T47D (cell line): ENCODE measurements at regions not wholly inside any gene's neighbourhood (a gene's known extent, or its start where the extent isn't known, plus 50 kb on each side); places are given as distances from the start of the nearest gene placed in this dataset.
A peak's percentile ranks its signal among the peaks of the same experiment; 100 is the strongest.

ENCODE experiments used
- DNase-seq, 2 experiments: peaks; one replicate each; pipeline versions ENCODE4 v3.0.0 to v3.0.0-alpha.2; 2011 to 2012; ENCODE audit warnings: low read depth in 1 of 2, low spot score in 1 of 2
- JUND ChIP-seq: IDR thresholded peaks from 2 replicates; pipeline ENCODE4 v1.6.1; 2012; ENCODE audit warnings: low read depth
- in situ Hi-C: cut with HindIII; loops from 2 replicates; pipeline ENCODE4 v1.10.0; 2016; ENCODE audit warnings: low sequenced_read_pairs, low pct_unique_long_range_greater_than_20kb

DNA sequence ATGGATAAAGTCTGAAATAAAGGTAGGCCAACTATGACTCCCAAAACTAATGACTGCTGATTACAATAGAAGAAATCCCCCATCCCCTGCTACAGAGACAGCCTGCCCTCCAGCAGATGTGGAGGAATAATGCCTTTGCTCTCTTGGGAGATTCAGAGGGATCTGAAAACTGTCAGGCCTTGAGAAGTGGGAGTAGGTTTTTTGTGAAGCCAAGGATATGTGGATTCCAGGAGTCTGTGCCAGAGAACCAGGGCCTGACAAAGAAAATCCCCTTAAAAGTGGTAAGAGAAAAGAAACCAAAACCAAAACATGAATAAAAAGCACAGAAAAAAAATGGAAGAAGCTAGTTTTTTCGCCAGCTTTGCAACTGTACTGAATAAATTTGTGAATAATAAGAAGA, 397.6 kb downstream of the ZNF521 start:
- no peak for TF ChIP-seq JUND
- in situ Hi-C loops, result no loop called here
- DNase-seq, result no peak

DNA sequence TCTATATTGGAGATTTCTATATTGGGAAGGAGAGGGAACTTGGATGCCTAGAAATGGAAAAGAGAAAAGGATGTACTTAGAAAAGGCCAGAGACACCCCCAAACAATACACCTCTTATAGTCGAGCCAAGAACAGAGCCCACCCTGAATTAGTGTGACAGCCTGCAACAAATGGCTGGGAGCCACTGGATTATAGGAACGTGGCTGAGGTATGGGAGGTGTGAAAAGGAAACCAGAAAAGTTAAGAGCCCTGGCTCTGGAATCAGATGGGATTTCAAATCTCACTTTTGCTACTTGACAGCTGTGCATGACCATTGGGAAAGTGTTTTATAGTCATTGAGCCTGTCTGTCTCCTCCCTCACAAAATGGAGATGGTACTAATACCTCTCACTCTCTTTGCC, 394.0 kb downstream of the ZNF521 start:
- no peak for DNase-seq
- no peak for TF ChIP-seq JUND
- in situ Hi-C loops, result no loop called here

DNA sequence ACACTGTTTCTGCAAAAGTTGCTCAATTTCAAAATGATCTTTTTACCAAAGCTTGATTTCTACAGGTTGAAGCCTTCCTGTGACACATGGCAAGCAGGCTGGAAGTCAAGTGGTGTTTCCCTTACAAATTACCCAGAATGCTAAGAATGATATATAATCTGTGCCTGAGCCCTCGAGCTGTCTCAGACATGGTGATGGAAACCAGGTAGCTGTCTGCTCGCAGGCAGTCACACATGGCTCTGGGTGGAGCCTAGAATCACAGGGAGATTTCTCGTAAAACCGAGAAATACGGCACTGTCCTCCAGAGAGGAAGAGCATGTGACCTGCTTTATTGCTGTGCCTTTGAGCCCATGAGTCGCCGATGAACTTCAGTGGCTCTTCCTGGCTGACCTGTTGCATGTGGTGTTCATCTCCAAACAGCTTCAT, 392.9 kb downstream of the ZNF521 start:
- no peak for DNase-seq
- no peak for TF ChIP-seq JUND
- in situ Hi-C loops, result no loop called here

DNA sequence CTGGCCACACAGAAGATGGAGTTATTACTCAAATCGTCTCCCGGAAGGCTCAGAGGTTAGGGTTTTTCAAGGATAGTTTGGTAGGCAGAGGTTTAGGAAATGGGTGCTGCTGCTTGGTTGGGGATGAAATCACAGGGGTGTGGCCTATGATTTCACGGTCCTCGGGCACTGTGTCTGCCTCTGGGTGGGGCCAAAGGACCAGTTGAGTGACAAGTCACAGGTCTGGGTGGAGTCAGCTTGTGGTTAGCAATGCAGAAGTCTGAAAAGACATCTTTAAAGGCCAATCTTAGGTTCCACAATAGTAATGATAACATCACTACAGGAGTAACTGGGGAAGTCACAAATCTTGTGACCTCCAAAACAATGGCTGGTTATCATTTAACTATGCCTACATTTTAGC, 387.8 kb downstream of the ZNF521 start:
- TF ChIP-seq JUND, result no peak
- in situ Hi-C loops, result no loop called here
- peak in 1 of 2 experiments; percentile 33 for DNase-seq

DNA sequence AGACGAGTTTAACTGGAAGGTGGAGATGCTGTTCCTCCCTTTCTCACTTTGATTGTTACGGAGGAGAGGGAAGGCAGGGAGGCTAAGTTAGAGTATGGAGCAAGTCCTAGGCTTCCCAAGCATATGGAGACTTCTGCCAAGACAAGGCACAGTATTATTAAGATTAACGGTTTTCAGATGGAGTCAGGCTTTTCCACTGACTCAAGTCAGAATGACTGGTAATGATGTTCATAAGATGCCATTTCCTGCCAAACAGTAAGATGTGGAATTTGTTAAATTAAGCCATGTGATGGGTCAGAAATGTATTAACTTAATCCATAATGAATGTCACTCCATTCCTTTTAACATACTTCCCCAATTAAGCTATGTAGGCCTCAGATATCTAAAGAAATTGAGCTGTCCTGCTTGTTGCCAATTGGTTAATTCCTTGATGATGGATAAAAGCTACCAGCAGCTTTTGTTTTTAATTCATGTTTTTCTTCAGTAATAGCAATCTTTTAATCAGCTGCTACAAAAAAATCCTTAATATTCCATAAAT, 383.7 kb downstream of the ZNF521 start:
- no peak for DNase-seq
- no peak for TF ChIP-seq JUND
- in situ Hi-C loops, result no loop called here

DNA sequence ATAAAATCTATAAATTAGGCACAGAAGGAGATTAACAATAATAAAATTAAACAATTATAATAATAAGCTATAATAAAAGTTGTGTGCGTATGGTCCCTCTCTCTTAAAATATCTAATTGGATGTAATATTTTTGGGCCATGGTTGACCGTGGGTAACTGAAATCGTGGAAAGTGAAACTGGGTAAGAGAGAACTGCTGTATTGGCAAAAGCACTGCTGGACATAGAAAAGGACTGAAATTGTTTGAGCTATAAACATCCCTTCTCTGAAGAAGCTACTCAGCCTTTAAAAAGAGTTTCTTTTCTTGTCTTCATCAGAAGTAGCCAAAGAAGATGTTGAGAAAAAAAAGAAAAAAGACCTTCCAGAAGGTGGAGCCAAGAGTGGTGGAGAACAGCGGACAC, 379.4 kb downstream of the ZNF521 start:
- DNase-seq, result no peak
- in situ Hi-C loops, result no loop called here
- TF ChIP-seq JUND, result no peak

DNA sequence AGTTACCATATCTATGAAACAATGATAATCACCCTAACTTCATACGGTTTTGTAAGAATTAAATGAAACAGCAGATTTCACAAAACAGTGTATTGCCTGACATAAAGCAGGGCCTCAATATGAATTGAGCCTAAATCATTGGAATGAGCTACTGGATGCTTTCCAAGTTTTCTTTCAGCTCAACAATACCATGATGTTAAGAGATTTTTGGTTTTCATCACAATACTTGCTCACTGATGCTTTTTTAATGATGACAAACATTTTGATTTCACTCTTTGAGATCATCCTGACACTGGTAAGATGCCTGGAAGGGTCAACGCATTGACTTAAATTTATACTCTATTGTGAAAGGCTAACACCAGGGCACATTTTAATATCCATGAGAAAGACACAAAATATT, 377.5 kb downstream of the ZNF521 start:
- no peak for DNase-seq
- TF ChIP-seq JUND, result no peak
- in situ Hi-C loops, result no loop called here

DNA sequence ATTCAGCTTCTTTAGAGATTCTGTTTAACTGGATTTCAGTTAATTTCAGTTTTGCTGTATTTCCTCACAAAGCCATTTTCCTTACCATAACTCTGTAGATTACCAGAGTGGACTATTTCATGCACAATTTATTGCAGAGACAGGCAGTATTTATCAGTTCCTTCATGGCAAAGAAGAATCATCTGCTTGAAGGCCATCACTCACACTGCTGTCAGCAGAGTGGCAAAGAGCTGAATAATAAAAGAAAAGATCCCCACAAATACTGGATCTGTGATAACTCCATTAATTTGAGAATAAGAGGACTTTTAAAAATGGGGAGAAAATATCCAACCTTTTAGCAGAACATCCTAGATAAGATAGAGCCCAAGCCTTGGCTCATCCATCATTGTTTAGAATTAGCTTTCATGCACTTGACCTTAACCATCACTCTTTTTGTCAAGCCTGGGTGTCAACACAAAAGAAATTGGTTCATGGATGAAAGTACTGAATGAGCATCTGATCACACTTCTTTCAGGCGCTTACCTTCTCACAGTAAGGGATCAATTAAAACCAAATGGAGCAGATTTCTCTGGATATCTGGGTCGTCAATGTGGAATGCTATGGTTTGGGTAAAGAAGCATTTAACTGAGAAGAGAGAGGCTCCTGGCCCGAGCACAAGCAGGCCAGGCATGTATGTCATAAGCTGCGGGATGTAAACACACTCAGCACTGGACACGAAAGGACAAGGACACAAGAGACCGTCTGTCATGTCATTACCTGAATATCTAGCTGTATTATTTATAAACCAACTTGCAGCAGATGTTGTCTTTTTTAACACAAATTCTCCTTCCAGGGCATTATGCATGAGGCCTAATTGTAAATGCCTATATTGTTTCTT, 376.2 kb downstream of the ZNF521 start:
- DNase-seq, result no peak

DNA sequence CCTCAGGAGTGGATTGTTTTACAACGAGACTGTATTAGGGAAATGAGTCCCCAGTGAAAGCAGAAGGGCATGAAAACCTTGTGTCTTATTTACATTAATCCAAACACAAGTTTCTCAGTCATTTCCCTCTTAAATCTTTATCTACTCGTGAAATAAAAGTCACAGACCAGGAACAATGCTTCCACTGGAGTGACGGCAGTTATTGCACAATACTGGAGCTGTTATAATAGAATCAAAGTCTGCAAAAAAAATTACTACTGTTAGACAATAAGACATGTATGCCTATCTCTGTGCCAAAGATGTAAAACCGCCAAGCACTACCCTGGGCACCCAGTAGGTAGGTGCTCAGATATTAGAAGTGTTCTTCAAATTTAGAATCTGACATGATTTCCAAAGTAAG, 375.5 kb downstream of the ZNF521 start:
- in situ Hi-C loops, result no loop called here
- DNase-seq, result no peak
- no peak for TF ChIP-seq JUND

More for the DNA sequence above, 376.2 kb downstream of the ZNF521 start:
- in situ Hi-C loops, result no loop called here
- no peak for TF ChIP-seq JUND

DNA sequence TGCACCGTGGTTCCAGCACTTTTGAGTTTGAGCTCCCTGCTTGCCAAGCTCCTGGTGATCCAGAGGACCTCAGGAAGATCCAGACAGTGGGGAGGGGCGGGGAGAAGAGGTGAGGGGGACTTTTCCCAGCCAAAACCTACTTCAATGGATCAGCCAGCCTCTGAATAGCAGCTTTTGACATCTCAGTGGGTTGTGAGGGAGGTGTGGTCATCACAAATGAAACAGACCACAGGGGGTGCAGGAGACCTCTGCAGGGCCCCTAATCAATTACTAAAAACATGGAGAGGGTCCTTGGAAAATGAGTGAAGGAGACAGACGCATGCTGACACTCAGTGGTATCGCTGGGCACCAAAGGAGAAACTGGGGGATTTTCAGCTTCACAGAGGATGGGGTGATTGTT, 372.7 kb downstream of the ZNF521 start:
- in situ Hi-C loops, result no loop called here
- TF ChIP-seq JUND, result no peak

DNA sequence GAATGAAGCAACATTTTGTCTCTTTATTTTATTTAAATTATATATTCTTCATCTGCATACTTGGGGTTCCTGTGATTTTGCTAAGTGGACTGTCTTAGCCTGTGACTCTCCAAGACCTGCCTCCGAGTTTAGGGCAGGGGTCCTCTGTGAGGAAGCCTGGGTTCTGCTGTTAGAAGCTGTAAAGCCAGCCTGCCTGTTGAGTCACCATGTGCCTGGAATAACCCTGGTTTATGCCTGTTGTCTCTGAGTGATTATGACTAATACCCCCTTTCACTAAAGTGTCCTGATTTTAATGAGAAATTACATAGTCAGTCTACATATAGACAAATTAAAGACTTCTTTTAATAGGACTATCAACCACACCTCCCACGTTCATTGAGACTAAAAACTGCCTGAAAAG, 369.1 kb downstream of the ZNF521 start:
- no peak for TF ChIP-seq JUND
- in situ Hi-C loops, result no loop called here
- no peak for DNase-seq

More for the DNA sequence above, 372.7 kb downstream of the ZNF521 start:
- DNase-seq, result no peak

DNA sequence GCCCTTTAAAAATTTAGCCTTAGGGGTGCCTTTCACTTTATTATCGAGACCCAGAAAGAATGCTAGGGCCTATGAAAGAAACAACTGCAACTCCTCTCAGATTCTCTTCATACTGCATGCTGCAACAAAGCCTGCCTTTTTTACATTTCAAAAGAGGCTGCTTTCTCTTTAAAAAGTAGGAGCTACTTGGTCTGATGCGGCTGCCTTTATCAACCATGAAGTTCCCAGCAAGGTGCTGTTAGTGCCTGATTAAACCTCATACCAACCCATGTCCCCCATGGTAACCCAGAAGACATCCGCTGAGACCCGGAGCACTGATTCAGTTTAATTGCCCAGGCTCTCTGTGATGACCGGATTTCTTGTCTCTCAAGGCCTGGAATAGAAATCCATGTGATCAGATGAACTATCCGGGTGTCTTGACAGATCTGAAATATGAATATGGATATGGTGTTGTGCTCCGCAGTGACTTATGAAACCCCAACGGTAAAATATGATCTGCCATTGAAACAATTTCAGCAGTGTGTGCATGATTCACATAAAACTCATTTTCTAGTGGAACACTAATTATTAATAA, 368.3 kb downstream of the ZNF521 start:
- in situ Hi-C loops, result no loop called here
- TF ChIP-seq JUND, result no peak
- no peak for DNase-seq

DNA sequence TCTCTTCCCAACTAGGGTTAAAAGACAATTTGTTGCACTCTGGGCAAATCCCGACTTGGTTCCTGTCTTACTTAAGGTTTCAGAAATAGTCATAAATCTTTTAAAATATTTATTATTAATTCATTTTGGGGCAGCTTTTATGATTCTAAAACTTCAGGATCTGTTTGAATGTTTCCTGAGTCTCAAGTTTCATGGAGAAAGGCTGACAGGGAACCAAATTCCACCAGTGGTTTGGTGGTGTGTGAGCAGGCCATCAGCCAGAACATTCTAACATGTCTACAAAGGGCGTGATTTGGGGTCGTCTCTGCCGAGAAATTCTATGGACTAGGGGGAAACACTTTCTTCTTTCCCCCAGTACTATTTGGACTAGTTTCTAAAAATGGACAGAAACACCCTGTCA, 366.4 kb downstream of the ZNF521 start:
- DNase-seq, result no peak
- in situ Hi-C loops, result no loop called here
- no peak for TF ChIP-seq JUND
